Neural cell (in vitro differentiated cells): ENCODE measurements at regions not wholly inside any gene's neighbourhood (a gene's known extent, or its start where the extent isn't known, plus 50 kb on each side); places are given as distances from the start of the nearest gene placed in this dataset.

Experiments
- CTCF ChIP-seq: fragments of 450-650 bp; IDR thresholded peaks from 2 replicates; pipeline ENCODE4 v1.5.1; 2014; ENCODE audit warnings: antibody characterized with exemption, mild to moderate bottlenecking, moderate library complexity; ENCODE audit not compliant: poor library complexity, severe bottlenecking
- EP300 ChIP-seq: fragments of 450-650 bp; conservative IDR thresholded peaks from 2 replicates; pipeline ENCODE4 v1.6.1; 2014; ENCODE audit warnings: antibody characterized with exemption, mild to moderate bottlenecking, moderate library complexity; ENCODE audit not compliant: poor library complexity, severe bottlenecking
- POLR2AphosphoS5 ChIP-seq: IDR thresholded peaks from 2 replicates; pipeline ENCODE4 v1.6.1; 2012
- TAF1 ChIP-seq: IDR thresholded peaks from 2 replicates; pipeline ENCODE4 v1.6.1; 2012; ENCODE audit warnings: low read depth

DNA sequence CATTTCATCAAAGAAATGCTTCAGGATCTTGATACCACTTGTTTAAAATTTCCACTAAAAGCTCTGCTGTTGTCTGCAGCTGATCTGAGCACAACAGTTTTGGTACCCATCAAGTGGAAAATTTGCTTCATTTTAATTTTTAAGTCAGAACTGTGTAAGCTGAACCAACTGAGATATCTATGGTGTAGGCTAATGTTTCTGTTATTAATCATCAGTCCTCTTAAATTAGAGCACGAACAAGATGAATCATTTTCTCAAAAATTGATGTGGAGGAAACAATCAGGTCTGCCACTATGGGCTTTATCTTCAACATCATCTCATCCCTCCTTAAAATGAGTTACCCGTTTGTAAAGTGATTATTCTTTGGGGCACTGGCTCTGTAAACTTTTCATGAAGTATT is 221.5 kb upstream of the NBEA start:
- TF ChIP-seq POLR2AphosphoS5, result no peak
- no peak for TF ChIP-seq CTCF
- no peak for TF ChIP-seq EP300
- no peak for TF ChIP-seq TAF1
